ENCODE measurements at regions not wholly inside any gene's neighbourhood (a gene's known extent, or its start where the extent isn't known, plus 50 kb on each side); places are given as distances from the start of the nearest gene placed in this dataset.

DNA sequence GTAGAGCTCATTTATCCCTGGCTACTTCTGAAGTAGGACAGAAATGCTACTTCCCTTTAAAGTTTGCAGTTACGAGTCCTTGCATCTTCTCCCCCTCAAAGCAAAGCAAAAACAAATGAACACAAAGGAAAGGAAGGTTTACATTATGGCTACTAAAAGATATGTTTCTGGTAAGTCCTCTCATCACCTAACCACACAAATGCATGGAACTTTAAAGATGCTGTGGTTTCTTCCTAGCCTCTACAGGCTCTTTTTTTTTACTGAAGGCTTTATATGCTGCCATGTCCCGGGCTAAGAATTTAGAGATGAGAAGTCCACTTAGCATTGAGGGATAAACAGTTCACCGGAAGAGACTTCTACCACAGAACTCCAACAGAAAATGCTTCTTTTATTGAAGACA, 291.2 kb downstream of the SS18 start:
- no peak overlapping the region for H3K27ac Mint-ChIP-seq

DNA sequence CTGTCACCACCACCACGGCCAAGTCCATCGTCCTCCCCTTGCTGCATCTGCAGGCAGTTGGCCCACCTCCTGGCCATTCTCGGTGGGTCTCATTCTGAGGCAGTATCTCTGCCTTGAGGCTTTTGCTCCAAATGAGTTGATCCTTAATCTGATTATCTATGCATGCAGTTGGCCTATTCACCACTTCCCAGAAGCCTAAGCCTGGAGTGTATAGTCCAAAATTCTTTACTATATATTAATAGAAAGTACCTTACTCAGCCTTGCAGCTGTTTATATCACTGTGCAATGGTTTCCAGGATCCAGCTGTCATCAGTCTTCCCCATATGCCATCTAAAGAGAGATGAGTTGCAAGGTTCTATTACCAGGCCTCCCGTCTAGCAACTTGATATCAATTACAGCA, 292.4 kb downstream of the SS18 start:
- Histone ChIP-seq H3K27ac (ENCODE audit: low read depth, low read length) (no peak overlapping the region), H3K36me3 (ENCODE audit: control insufficient read depth in 2 of 3, insufficient read depth in 3 of 3, low read length in 3 of 3) (no peaks in the 10 kb centered on the region), H3K4me1 (ENCODE audit: control insufficient read depth in 2 of 2, insufficient read depth in 2 of 2, low read length in 2 of 2) (no peaks in the 10 kb centered on the region), H3K9me3 (ENCODE audit: control insufficient read depth in 2 of 3, low read length in 3 of 3) (no peaks in the 10 kb centered on the region), H3K4me3 (ENCODE audit: low read length) (no peak overlapping the region), H3K27me3 (ENCODE audit: control insufficient read depth in 2 of 2, insufficient read depth in 2 of 2, low read length in 2 of 2) (no peaks in the 10 kb centered on the region)
- ATAC-seq (no peak), DNase-seq (no peak)
- ChIA-PET POLR2A (no interaction called here), CTCF (no interaction called here)
- Mint-ChIP-seq H3K4me1 (no peaks in the 10 kb centered on the region), H3K36me3 (no peaks in the 10 kb centered on the region), H3K4me3 (no peak overlapping the region), H3K9me3 (peaks cover 0 to 11% (median 0%) of the 10 kb centered on the region in 11 donors), H3K27ac (no peak overlapping the region), H3K27me3 (peaks cover 0 to 23% (median 9%) of the 10 kb centered on the region in 5 donors)
- intact Hi-C loops (cut with micrococcal nuclease), result no loop called here

More for the DNA sequence above, 291.2 kb downstream of the SS18 start:
- POLR2A ChIA-PET, result interaction anchor here (0.7 kb wide), 1 partner anchor 22 kb away, joined by 3 read pairs; no protein-coding TSS in a partner anchor
- H3K27me3 Mint-ChIP-seq, result peaks cover 0 to 23% (median 12%) of the 10 kb centered on the region in 5 donors
- H3K4me1 ChIP-seq (ENCODE audit: control insufficient read depth in 2 of 2, insufficient read depth in 2 of 2, low read length in 2 of 2), result no peaks in the 10 kb centered on the region
- H3K27me3 ChIP-seq (ENCODE audit: control insufficient read depth in 2 of 2, insufficient read depth in 2 of 2, low read length in 2 of 2), result no peaks in the 10 kb centered on the region
- CTCF ChIA-PET, result no interaction called here
- H3K4me3 Mint-ChIP-seq, result no peak overlapping the region
- H3K4me3 ChIP-seq (ENCODE audit: low read length), result no peak overlapping the region
- H3K9me3 Mint-ChIP-seq, result peaks cover 0 to 11% (median 0%) of the 10 kb centered on the region in 11 donors
- ATAC-seq (no peak), DNase-seq (no peak)
- H3K36me3 Mint-ChIP-seq, result no peaks in the 10 kb centered on the region
- intact Hi-C loops (cut with micrococcal nuclease), result no loop called here
- no peaks in the 10 kb centered on the region for H3K4me1 Mint-ChIP-seq
- no peaks in the 10 kb centered on the region for H3K9me3 ChIP-seq (ENCODE audit: control insufficient read depth in 2 of 3, low read length in 3 of 3)
- no peak overlapping the region for H3K27ac ChIP-seq (ENCODE audit: low read depth, low read length)
- H3K36me3 ChIP-seq (ENCODE audit: control insufficient read depth in 2 of 3, insufficient read depth in 3 of 3, low read length in 3 of 3), result no peaks in the 10 kb centered on the region

DNA sequence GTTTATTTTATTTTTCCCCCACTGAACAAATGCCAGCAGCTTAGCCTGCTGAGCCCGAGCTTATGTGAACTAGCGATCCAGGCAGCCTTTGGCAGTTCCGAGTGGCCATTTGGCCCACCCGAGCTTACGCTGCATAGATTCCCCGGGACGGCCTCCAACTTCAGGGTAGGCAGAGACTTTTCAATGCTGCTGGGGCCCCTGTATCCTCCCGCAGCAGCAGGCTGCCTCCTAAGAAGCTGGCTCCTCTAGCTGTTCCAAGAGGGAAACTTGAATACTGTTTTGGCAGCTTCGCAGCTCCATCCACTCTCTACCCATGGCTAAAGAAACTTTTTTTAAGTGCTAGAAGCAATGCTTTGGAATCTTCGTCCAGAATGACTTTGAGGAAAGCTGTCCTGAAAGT, 295.2 kb downstream of the SS18 start:
- no peak overlapping the region for H3K27ac Mint-ChIP-seq
- H3K9me3 Mint-ChIP-seq, result peaks cover 0 to 7% (median 2%) of the 10 kb centered on the region in 11 donors
- POLR2A ChIA-PET, result no interaction called here
- no peaks in the 10 kb centered on the region for H3K9me3 ChIP-seq (ENCODE audit: control insufficient read depth in 2 of 3, low read length in 3 of 3)
- no peak overlapping the region for H3K27ac ChIP-seq (ENCODE audit: low read depth, low read length)
- H3K36me3 ChIP-seq (ENCODE audit: control insufficient read depth in 2 of 3, insufficient read depth in 3 of 3, low read length in 3 of 3), result no peaks in the 10 kb centered on the region
- peaks cover 0 to 8% (median 0%) of the 10 kb centered on the region in 5 donors for H3K27me3 Mint-ChIP-seq
- H3K4me3 ChIP-seq (ENCODE audit: low read length), result no peak overlapping the region
- no peaks in the 10 kb centered on the region for H3K4me1 ChIP-seq (ENCODE audit: control insufficient read depth in 2 of 2, insufficient read depth in 2 of 2, low read length in 2 of 2)
- intact Hi-C loops (cut with micrococcal nuclease), result no loop called here
- DNase-seq (no peak), ATAC-seq (no peak)
- H3K36me3 Mint-ChIP-seq, result peaks cover 0 to 3% (median 0%) of the 10 kb centered on the region in 5 donors
- H3K4me1 Mint-ChIP-seq, result no peaks in the 10 kb centered on the region
- CTCF ChIA-PET, result no interaction called here
- no peak overlapping the region for H3K4me3 Mint-ChIP-seq
- H3K27me3 ChIP-seq (ENCODE audit: control insufficient read depth in 2 of 2, insufficient read depth in 2 of 2, low read length in 2 of 2), result no peaks in the 10 kb centered on the region

DNA sequence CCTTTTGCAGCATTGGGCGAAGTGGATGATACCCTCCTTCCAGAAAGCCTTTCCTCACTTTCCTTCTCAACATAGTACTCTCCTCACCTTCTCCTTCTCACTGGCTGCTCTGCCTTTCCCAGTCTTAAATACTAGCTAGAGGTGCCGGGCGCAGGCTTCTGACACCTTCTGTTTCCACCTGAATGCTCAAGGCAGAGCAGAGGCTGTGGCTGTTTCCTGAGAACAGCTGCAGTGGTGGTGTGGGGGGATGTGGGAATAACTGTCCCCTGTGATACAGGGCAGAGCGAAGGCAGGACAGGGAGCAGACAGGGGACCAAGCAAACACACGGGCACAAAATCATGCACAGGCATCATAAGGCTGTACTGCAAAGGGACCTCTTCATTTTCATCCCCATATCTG, 303.1 kb downstream of the SS18 start:
- Mint-ChIP-seq H3K27me3 (peaks cover 0 to 13% (median 8%) of the 10 kb centered on the region in 5 donors), H3K4me1 (no peaks in the 10 kb centered on the region), H3K9me3 (peaks cover 0 to 9% (median 1%) of the 10 kb centered on the region in 11 donors), H3K36me3 (peaks cover 0 to 3% (median 0%) of the 10 kb centered on the region in 5 donors), H3K27ac (no peak overlapping the region), H3K4me3 (no peak overlapping the region)
- Histone ChIP-seq H3K27me3 (ENCODE audit: control insufficient read depth in 2 of 2, insufficient read depth in 2 of 2, low read length in 2 of 2) (no peaks in the 10 kb centered on the region), H3K36me3 (ENCODE audit: control insufficient read depth in 2 of 3, insufficient read depth in 3 of 3, low read length in 3 of 3) (no peaks in the 10 kb centered on the region), H3K4me3 (ENCODE audit: low read length) (no peak overlapping the region), H3K27ac (ENCODE audit: low read depth, low read length) (no peak overlapping the region), H3K4me1 (ENCODE audit: control insufficient read depth in 2 of 2, insufficient read depth in 2 of 2, low read length in 2 of 2) (no peaks in the 10 kb centered on the region), H3K9me3 (ENCODE audit: control insufficient read depth in 2 of 3, low read length in 3 of 3) (no peaks in the 10 kb centered on the region)
- no peak for ATAC-seq
- POLR2A ChIA-PET, result no interaction called here
- intact Hi-C loops (cut with micrococcal nuclease), result no loop called here
- DNase-seq, result no peak
- CTCF ChIA-PET, result no interaction called here

DNA sequence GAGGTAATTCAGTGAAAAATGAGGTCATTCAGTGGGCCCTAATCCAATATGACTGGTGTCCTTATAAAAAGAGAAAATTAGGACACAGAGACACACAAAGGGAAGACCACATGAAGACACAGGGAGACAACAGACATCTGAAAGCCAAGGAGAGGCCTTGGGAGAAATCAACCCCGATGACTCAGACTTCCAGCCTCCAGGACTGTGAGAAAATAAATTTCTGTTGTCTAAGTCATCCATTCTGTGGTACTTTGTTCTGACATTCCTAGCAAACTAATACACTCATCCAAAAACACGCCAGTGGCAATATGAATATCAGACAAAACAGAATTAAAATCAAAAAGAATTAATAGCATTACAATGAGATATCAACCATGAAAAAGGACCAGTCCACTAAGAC, 303.7 kb downstream of the SS18 start:
- no peak for ATAC-seq
- ChIA-PET POLR2A (no interaction called here), CTCF (no interaction called here)
- H3K4me3 ChIP-seq (ENCODE audit: low read length), result no peak overlapping the region
- intact Hi-C loops (cut with micrococcal nuclease), result no loop called here
- Mint-ChIP-seq H3K27me3 (peaks cover 0 to 13% (median 8%) of the 10 kb centered on the region in 5 donors), H3K4me3 (no peak overlapping the region), H3K4me1 (no peaks in the 10 kb centered on the region), H3K36me3 (peaks cover 0 to 3% (median 0%) of the 10 kb centered on the region in 5 donors), H3K27ac (no peak overlapping the region), H3K9me3 (peaks cover 0 to 9% (median 1%) of the 10 kb centered on the region in 11 donors)
- no peaks in the 10 kb centered on the region for H3K4me1 ChIP-seq (ENCODE audit: control insufficient read depth in 2 of 2, insufficient read depth in 2 of 2, low read length in 2 of 2)
- no peaks in the 10 kb centered on the region for H3K27me3 ChIP-seq (ENCODE audit: control insufficient read depth in 2 of 2, insufficient read depth in 2 of 2, low read length in 2 of 2)
- H3K36me3 ChIP-seq (ENCODE audit: control insufficient read depth in 2 of 3, insufficient read depth in 3 of 3, low read length in 3 of 3), result no peaks in the 10 kb centered on the region
- no peak overlapping the region for H3K27ac ChIP-seq (ENCODE audit: low read depth, low read length)
- DNase-seq, result no peak
- no peaks in the 10 kb centered on the region for H3K9me3 ChIP-seq (ENCODE audit: control insufficient read depth in 2 of 3, low read length in 3 of 3)

DNA sequence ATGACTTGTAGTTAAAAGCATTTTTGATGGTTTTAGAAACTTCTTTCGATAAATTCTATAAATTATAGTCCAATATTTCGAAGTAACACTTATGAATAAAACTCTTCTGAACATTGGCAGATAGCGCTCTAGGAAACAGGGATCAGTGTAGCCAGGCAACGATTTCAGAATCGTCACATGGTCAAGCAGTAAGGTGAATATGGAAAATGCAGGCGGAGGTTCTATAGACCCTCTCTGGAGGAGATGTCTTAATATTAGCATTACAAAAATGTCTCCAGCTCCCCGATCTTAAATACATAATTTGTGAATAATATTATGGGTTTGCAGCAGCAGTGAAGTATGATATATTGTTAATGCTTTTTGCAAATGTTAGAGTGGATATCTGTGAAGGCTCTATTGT, 310.3 kb downstream of the SS18 start:
- POLR2A ChIA-PET, result no interaction called here
- no peak overlapping the region for H3K27ac Mint-ChIP-seq
- Histone ChIP-seq H3K9me3 (ENCODE audit: control insufficient read depth in 2 of 3, low read length in 3 of 3) (no peaks in the 10 kb centered on the region), H3K27me3 (ENCODE audit: control insufficient read depth in 2 of 2, insufficient read depth in 2 of 2, low read length in 2 of 2) (no peaks in the 10 kb centered on the region), H3K4me1 (ENCODE audit: control insufficient read depth in 2 of 2, insufficient read depth in 2 of 2, low read length in 2 of 2) (no peaks in the 10 kb centered on the region), H3K27ac (ENCODE audit: low read depth, low read length) (no peak overlapping the region), H3K4me3 (ENCODE audit: low read length) (no peak overlapping the region), H3K36me3 (ENCODE audit: control insufficient read depth in 2 of 3, insufficient read depth in 3 of 3, low read length in 3 of 3) (no peaks in the 10 kb centered on the region)
- H3K9me3 Mint-ChIP-seq, result peaks cover 0 to 2% (median 0%) of the 10 kb centered on the region in 11 donors
- H3K4me3 Mint-ChIP-seq, result no peak overlapping the region
- no peaks in the 10 kb centered on the region for H3K4me1 Mint-ChIP-seq
- H3K27me3 Mint-ChIP-seq, result peaks cover 0 to 15% (median 4%) of the 10 kb centered on the region in 5 donors
- intact Hi-C loops (cut with micrococcal nuclease), result no loop called here
- no peaks in the 10 kb centered on the region for H3K36me3 Mint-ChIP-seq
- no peak for DNase-seq
- CTCF ChIA-PET, result no interaction called here
- no peak for ATAC-seq

DNA sequence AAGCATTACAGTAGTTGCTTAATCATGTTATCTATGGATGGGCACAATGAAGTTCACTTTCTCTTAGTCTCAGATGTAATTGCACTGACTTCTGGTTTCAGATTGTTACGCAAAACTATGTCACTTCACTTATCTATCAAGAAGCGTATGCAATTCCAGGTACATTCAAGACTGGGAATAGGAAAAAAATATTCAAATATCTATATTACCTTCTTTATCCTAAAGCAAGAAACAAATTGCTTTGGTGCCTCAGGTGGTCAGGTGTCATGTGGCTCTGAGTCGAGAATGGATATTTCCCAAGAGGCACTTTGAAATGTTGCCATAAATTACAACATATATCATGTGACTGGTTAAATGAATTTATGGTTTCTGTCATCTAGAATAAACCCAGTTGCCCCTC, 318.6 kb downstream of the SS18 start:
- no peak overlapping the region for H3K27ac Mint-ChIP-seq
- Histone ChIP-seq H3K27ac (ENCODE audit: low read depth, low read length) (no peak overlapping the region), H3K4me1 (ENCODE audit: control insufficient read depth in 2 of 2, insufficient read depth in 2 of 2, low read length in 2 of 2) (no peaks in the 10 kb centered on the region), H3K9me3 (ENCODE audit: control insufficient read depth in 2 of 3, low read length in 3 of 3) (no peaks in the 10 kb centered on the region), H3K27me3 (ENCODE audit: control insufficient read depth in 2 of 2, insufficient read depth in 2 of 2, low read length in 2 of 2) (no peaks in the 10 kb centered on the region), H3K36me3 (ENCODE audit: control insufficient read depth in 2 of 3, insufficient read depth in 3 of 3, low read length in 3 of 3) (no peaks in the 10 kb centered on the region), H3K4me3 (ENCODE audit: low read length) (no peak overlapping the region)
- no peaks in the 10 kb centered on the region for H3K4me1 Mint-ChIP-seq
- no peak overlapping the region for H3K4me3 Mint-ChIP-seq
- ChIA-PET CTCF (no interaction called here), POLR2A (no interaction called here)
- no peak for ATAC-seq
- H3K36me3 Mint-ChIP-seq, result no peaks in the 10 kb centered on the region
- DNase-seq, result no peak
- H3K27me3 Mint-ChIP-seq, result peaks cover 0 to 39% (median 12%) of the 10 kb centered on the region in 5 donors
- H3K9me3 Mint-ChIP-seq, result peaks cover 0 to 4% (median 0%) of the 10 kb centered on the region in 11 donors
- intact Hi-C loops (cut with micrococcal nuclease), result no loop called here

Measured in naive thymus-derived CD4-positive, alpha-beta T cell (primary cell).